SK-N-DZ (cell line): ENCODE measurements at regions not wholly inside any gene's neighbourhood (a gene's known extent, or its start where the extent isn't known, plus 50 kb on each side); places are given as distances from the start of the nearest gene placed in this dataset.

ENCODE experiments used
- DNase-seq: peaks from one replicate; pipeline ENCODE4 v3.0.0-alpha.2; 2015; ENCODE audit warnings: low spot score

- peak; percentile 64 for DNase-seq
Observed at GRCh38 chr12:19625551-19625950, 186.3 kb downstream of the AEBP2 start.

- no peak for DNase-seq
Observed at GRCh38 chr12:19627719-19628118, 188.4 kb downstream of the AEBP2 start.

- no peak for DNase-seq
Observed at GRCh38 chr12:19630536-19630935, 191.2 kb downstream of the AEBP2 start.

- peak; percentile 74 for DNase-seq
Observed at GRCh38 chr12:19633194-19633593, 193.9 kb downstream of the AEBP2 start.

GRCh38 chr12:19633641-19634040, 194.3 kb downstream of the AEBP2 start:
- DNase-seq = peak; percentile 82

- no peak for DNase-seq
Observed at GRCh38 chr12:19639781-19640415, 200.6 kb downstream of the AEBP2 start.

- no peak for DNase-seq
Observed at GRCh38 chr12:19641235-19642080, 202.2 kb downstream of the AEBP2 start.

- no peak for DNase-seq
Observed at GRCh38 chr12:19642345-19642744, 203.1 kb downstream of the AEBP2 start.

- peak; percentile 77 for DNase-seq
Observed at GRCh38 chr12:19643635-19644034, 204.3 kb downstream of the AEBP2 start.

- no peak for DNase-seq
Observed at GRCh38 chr12:19644571-19644970, 205.3 kb downstream of the AEBP2 start.

- no peak for DNase-seq
Observed at GRCh38 chr12:19645823-19646222, 206.5 kb downstream of the AEBP2 start.

GRCh38 chr12:19646599-19646998, 207.3 kb downstream of the AEBP2 start:
- DNase-seq = no peak

GRCh38 chr12:19647806-19648556, 208.7 kb downstream of the AEBP2 start:
- DNase-seq = peak; percentile 37

GRCh38 chr12:19648591-19648990, 209.3 kb downstream of the AEBP2 start:
- no peak for DNase-seq

- DNase-seq = no peak
Observed at GRCh38 chr12:19652386-19652785, 213.1 kb downstream of the AEBP2 start.

GRCh38 chr12:19654650-19655376, 215.5 kb downstream of the AEBP2 start:
- DNase-seq = no peak

- no peak for DNase-seq
Observed at GRCh38 chr12:19657118-19657731, 217.9 kb downstream of the AEBP2 start.

- no peak for DNase-seq
Observed at GRCh38 chr12:19657732-19658130, 218.4 kb downstream of the AEBP2 start.

GRCh38 chr12:19659086-19659485, 219.8 kb downstream of the AEBP2 start:
- DNase-seq = no peak

GRCh38 chr12:19659501-19659900, 220.2 kb downstream of the AEBP2 start:
- DNase-seq = no peak
